HepG2 (cell line): ENCODE measurements at regions not wholly inside any gene's neighbourhood (a gene's known extent, or its start where the extent isn't known, plus 50 kb on each side); places are given as distances from the start of the nearest gene placed in this dataset.

Experiments
- ATAC-seq: fragments of 200-7000 bp; cut with Tn5 transposase; 3 replicates; pipeline ENCODE4 v1.9.1; 2020; ENCODE audit warnings: mild to moderate bottlenecking, moderate library complexity
- BruUV-seq: library from RNA; stranded (reverse); fragments of 400-500 nt; replicated peaks from 2 replicates; lab custom pipeline; 2021; lab: Mats Ljungman, UMichigan
- CTCF ChIA-PET: fragments of 300-600 bp; formaldehyde crosslinking; extraction: SDS; loops from one replicate; lab custom pipeline; 2021; ENCODE audit warnings: low total read pairs, inconsistent platforms, low intra/inter-chr PET ratio; lab: Yijun Ruan, JAX
- POLR2A ChIA-PET: fragments of 350-600 bp; sonication (Branson Sonifier 250); formaldehyde crosslinking; loops from one replicate; lab custom pipeline; 2020; ENCODE audit warnings: antibody characterized with exemption, inconsistent platforms; lab: Yijun Ruan, JAX
- DNase-seq: peaks from one replicate; pipeline ENCODE4 v3.0.0-alpha.2; 2015; ENCODE audit warnings: low spot score
- FAIRE-seq: peaks from 3 replicates; lab custom pipeline; 2011; peaks lifted over from hg19 to GRCh38; lab: Jason Lieb, UNC
- H2AFZ ChIP-seq: one replicate; pipeline ENCODE4 v1.6.1; 2011; ENCODE audit warnings: low read length, inconsistent platforms
- H3K27ac ChIP-seq: fragments of 300-600 bp; 3 replicates; pipeline ENCODE4 v1.8.0; 2011; ENCODE audit warnings: mixed run types, mild to moderate bottlenecking, mixed read lengths, low read length, inconsistent platforms; ENCODE audit not compliant: insufficient read depth; ENCODE audit errors: extremely low read length
- H3K27me3 ChIP-seq, 2 experiments: fragments of 200-600 bp in 1 of 2; 2 replicates in 1 of 2; 3 replicates in 1 of 2; pipeline versions ENCODE4 v1.6.0 to v1.8.0; 2011; ENCODE audit warnings: low read length in 2 of 2, mild to moderate bottlenecking in 2 of 2, moderate library complexity in 2 of 2, inconsistent platforms in 1 of 2; ENCODE audit not compliant: insufficient read depth in 2 of 2, control insufficient read depth in 1 of 2
- H3K36me3 ChIP-seq, 2 experiments: fragments of 200-600 bp in 1 of 2; replicated peaks in 1 of 2; 2 replicates in 1 of 2; 3 replicates in 1 of 2; pipeline versions ENCODE4 v1.5.1 to v1.8.0; 2011; ENCODE audit warnings: low read length in 2 of 2, inconsistent platforms in 1 of 2; ENCODE audit not compliant: insufficient read depth in 2 of 2, control insufficient read depth in 1 of 2
- H3K4me1 ChIP-seq: 2 replicates; pipeline ENCODE4 v1.5.1; 2012; ENCODE audit warnings: low read length, inconsistent platforms; ENCODE audit not compliant: insufficient read depth
- H3K4me2 ChIP-seq: 2 replicates; pipeline ENCODE4 v1.6.0; 2011; ENCODE audit warnings: low read depth, low read length, inconsistent platforms
- H3K4me3 ChIP-seq, 3 experiments: fragments of 200-600 bp in 1 of 3; sonication (generic), shearing (Covaris generic) in 1 of 3; replicated peaks in 1 of 3; 2 replicates each; pipeline ENCODE4 v1.5.1; 2011 to 2016; ENCODE audit warnings: low read length in 3 of 3, inconsistent platforms in 2 of 3, low read depth in 2 of 3, mild to moderate bottlenecking in 2 of 3, control low read depth in 1 of 3, mixed read lengths in 1 of 3; ENCODE audit not compliant: insufficient read depth in 1 of 3
- H3K79me2 ChIP-seq: one replicate; pipeline ENCODE4 v1.6.1; 2011; ENCODE audit warnings: low read length, inconsistent platforms; ENCODE audit not compliant: insufficient read depth
- H3K9ac ChIP-seq: 2 replicates; pipeline ENCODE4 v1.6.0; 2011; ENCODE audit warnings: mild to moderate bottlenecking, low read depth, low read length, inconsistent platforms; ENCODE audit not compliant: insufficient read depth
- H3K9me3 ChIP-seq: 2 replicates; pipeline ENCODE4 v1.5.1; 2012; ENCODE audit warnings: mild to moderate bottlenecking, low read length
- H4K20me1 ChIP-seq: 2 replicates; pipeline ENCODE4 v1.6.0; 2011; ENCODE audit warnings: inconsistent platforms, mild to moderate bottlenecking, low read length, moderate library complexity; ENCODE audit not compliant: insufficient read depth
- CBX5 ChIP-seq: sonication (generic); formaldehyde crosslinking; IDR thresholded peaks from 2 replicates; pipeline ENCODE4 v1.4.0; 2020; ENCODE audit warnings: missing genetic modification reagents, borderline replicate concordance
- ESRRA ChIP-seq: sonication (generic); formaldehyde crosslinking; IDR thresholded peaks from 2 replicates; pipeline ENCODE4 v1.5.1; 2020; ENCODE audit warnings: mild to moderate bottlenecking, low read depth, missing genetic modification reagents
- EZH2 ChIP-seq: conservative IDR thresholded peaks from 2 replicates; pipeline ENCODE4 v1.6.1; 2012; ENCODE audit warnings: mild to moderate bottlenecking, low read depth, low read length, moderate library complexity
- MED1 ChIP-seq: sonication (generic); formaldehyde crosslinking; IDR thresholded peaks from 2 replicates; pipeline ENCODE4 v1.4.0; 2020; ENCODE audit warnings: missing genetic modification reagents
- RFX5 ChIP-seq: IDR thresholded peaks from 2 replicates; pipeline ENCODE4 v1.6.1; 2011; ENCODE audit warnings: low read depth, low read length, improper control_type of control experiment
- SRSF4 ChIP-seq: fragments of 200-400 bp; formaldehyde crosslinking; IDR thresholded peaks from one replicate; pipeline ENCODE4 v1.6.1; 2018; ENCODE audit warnings: mild to moderate bottlenecking, low read depth, low read length, moderate library complexity; ENCODE audit not compliant: poor library complexity, severe bottlenecking
- ZNF614 ChIP-seq: IDR thresholded peaks from 2 replicates; pipeline ENCODE4 v1.6.1; 2018; ENCODE audit warnings: missing biosample characterization, missing genetic modification reagents, inconsistent platforms, borderline replicate concordance
- WGBS: methylation state at CpG from one replicate; pipeline ENCODE4 v1.1.6; 2017; ENCODE audit warnings: low lambda C conversion rate; 5-methylcytosine and 5-hydroxymethylcytosine counted together
- in situ Hi-C: cut with HindIII; loops from 2 replicates; pipeline ENCODE4 v1.10.0; 2017; ENCODE audit warnings: low pct_unique_long_range_greater_than_20kb; ENCODE audit not compliant: extremely low pct_ligation_motif_present
- intact Hi-C: fragments of 100-400 bp; cut with micrococcal nuclease; formaldehyde crosslinking; loops from one replicate; pipeline ENCODE4 v1.10.0; 2022; ENCODE audit not compliant: unreplicated experiment
- TF ChIP-seq, protein P1 (sequence below): fragments of 450-650 bp; IDR thresholded peaks from 2 replicates; pipeline ENCODE4 v1.6.1; 2017
- TF ChIP-seq, protein P2 (sequence below): IDR thresholded peaks from 2 replicates; pipeline ENCODE4 v1.6.1; 2016; ENCODE audit warnings: missing compliant biosample characterization, missing genetic modification reagents, borderline replicate concordance
- TF ChIP-seq, protein P3 (sequence below): sonication (generic); formaldehyde crosslinking; IDR thresholded peaks from 2 replicates; pipeline ENCODE4 v1.5.0; 2020; ENCODE audit warnings: missing genetic modification reagents, mild to moderate bottlenecking, borderline replicate concordance

DNA sequence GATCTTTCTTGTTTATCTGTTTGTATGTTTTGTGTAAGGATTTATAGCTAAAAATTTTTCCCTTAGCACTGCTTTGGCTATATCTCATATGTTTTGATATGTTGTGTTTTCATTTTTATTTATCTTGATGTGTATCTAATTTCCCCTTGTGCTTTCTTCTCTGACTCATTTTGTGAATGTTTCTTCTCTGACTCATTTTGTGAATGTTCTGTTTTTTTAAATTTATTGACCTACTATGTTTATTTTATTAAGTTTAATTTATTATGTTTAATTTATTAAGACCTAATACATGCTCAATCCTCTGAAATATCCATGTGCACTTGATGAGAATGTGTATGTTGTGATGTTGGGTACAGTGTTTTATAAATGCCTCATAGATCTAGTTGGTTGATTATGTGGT lies 793.5 kb upstream of the CADM2 start (continued):
- TF ChIP-seq MED1 (CRISPR knock-in tag), result no peak
- TF ChIP-seq ESRRA (CRISPR knock-in tag), result no peak
- no peak for TF ChIP-seq CBX5
- no peak for TF ChIP-seq EZH2

DNA sequence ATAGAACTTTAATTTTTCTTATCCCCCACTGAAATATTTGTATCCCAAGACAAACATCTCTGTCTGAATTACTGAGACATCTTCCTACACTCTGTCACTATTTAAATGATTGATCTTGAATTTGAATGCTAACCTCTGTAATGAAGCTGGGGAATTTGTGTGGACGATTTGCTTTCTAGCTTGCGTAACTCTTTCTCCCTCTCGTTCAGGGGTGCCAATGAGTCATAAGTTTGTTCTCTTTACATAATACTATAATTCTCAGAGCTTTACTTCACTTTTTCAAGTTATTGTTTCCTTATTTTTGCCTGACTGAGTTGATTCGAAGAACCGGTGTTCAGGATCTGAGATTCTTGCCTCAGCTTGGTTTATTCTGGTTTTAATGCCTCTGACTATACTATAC lies 783.3 kb upstream of the CADM2 start:
- no peak overlapping the region for H3K27ac ChIP-seq
- peaks cover 15% of the 10 kb centered on the region for H3K9me3 ChIP-seq
- no peak for DNase-seq
- no peak overlapping the region for H2AFZ ChIP-seq
- WGBS, result 22% methylated on average over 5 of the region's 5 CpGs
- POLR2A ChIA-PET, result no interaction called here
- no peaks in the 10 kb centered on the region for H4K20me1 ChIP-seq
- FAIRE-seq, result no peak
- no peak overlapping the region for H3K4me3 ChIP-seq
- H3K9ac ChIP-seq, result no peak overlapping the region
- no peak for ATAC-seq
- TF ChIP-seq ZNF614 (CRISPR knock-in tag) (no peak), RFX5 (no peak), SRSF4 (no peak)
- TF ChIP-seq, protein P1, sequence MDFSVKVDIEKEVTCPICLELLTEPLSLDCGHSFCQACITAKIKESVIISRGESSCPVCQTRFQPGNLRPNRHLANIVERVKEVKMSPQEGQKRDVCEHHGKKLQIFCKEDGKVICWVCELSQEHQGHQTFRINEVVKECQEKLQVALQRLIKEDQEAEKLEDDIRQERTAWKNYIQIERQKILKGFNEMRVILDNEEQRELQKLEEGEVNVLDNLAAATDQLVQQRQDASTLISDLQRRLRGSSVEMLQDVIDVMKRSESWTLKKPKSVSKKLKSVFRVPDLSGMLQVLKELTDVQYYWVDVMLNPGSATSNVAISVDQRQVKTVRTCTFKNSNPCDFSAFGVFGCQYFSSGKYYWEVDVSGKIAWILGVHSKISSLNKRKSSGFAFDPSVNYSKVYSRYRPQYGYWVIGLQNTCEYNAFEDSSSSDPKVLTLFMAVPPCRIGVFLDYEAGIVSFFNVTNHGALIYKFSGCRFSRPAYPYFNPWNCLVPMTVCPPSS, result no peak
- TF ChIP-seq, protein P2, sequence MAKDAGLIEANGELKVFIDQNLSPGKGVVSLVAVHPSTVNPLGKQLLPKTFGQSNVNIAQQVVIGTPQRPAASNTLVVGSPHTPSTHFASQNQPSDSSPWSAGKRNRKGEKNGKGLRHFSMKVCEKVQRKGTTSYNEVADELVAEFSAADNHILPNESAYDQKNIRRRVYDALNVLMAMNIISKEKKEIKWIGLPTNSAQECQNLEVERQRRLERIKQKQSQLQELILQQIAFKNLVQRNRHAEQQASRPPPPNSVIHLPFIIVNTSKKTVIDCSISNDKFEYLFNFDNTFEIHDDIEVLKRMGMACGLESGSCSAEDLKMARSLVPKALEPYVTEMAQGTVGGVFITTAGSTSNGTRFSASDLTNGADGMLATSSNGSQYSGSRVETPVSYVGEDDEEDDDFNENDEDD (CRISPR knock-in tag), result no peak
- TF ChIP-seq, protein P3, sequence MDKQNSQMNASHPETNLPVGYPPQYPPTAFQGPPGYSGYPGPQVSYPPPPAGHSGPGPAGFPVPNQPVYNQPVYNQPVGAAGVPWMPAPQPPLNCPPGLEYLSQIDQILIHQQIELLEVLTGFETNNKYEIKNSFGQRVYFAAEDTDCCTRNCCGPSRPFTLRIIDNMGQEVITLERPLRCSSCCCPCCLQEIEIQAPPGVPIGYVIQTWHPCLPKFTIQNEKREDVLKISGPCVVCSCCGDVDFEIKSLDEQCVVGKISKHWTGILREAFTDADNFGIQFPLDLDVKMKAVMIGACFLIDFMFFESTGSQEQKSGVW (CRISPR knock-in tag), result no peak
- TF ChIP-seq, all 625 proteins: peak for 0
- in situ Hi-C loops, result no loop called here
- intact Hi-C loops, result no loop called here
- Histone ChIP-seq H3K4me1 (no peaks in the 10 kb centered on the region), H3K79me2 (no peaks in the 10 kb centered on the region), H3K27me3 (no peaks in the 10 kb centered on the region), H3K36me3 (no peaks in the 10 kb centered on the region), H3K4me2 (no peak overlapping the region)
- CTCF ChIA-PET, result no interaction called here
- no TSS peak for BruUV-seq
